HL-60 (cell line): ENCODE measurements at regions not wholly inside any gene's neighbourhood (a gene's known extent, or its start where the extent isn't known, plus 50 kb on each side); places are given as distances from the start of the nearest gene placed in this dataset.

ENCODE experiments used
- GABPA ChIP-seq: IDR thresholded peaks from 2 replicates; pipeline ENCODE4 v1.6.1; 2012; ENCODE audit warnings: low read depth
- POLR2AphosphoS5 ChIP-seq: IDR thresholded peaks from 2 replicates; pipeline ENCODE4 v1.6.1; 2012; ENCODE audit warnings: low read depth
- TF ChIP-seq, protein P1 (sequence below): IDR thresholded peaks from one replicate; pipeline ENCODE4 v1.5.1; 2011; ENCODE audit warnings: low read length, control low read depth, inconsistent platforms; ENCODE audit not compliant: insufficient read depth
- TF ChIP-seq, protein P2 (sequence below): IDR thresholded peaks from 2 replicates; pipeline ENCODE4 v1.6.1; 2012; ENCODE audit warnings: low read depth; ENCODE audit not compliant: insufficient replicate concordance

DNA sequence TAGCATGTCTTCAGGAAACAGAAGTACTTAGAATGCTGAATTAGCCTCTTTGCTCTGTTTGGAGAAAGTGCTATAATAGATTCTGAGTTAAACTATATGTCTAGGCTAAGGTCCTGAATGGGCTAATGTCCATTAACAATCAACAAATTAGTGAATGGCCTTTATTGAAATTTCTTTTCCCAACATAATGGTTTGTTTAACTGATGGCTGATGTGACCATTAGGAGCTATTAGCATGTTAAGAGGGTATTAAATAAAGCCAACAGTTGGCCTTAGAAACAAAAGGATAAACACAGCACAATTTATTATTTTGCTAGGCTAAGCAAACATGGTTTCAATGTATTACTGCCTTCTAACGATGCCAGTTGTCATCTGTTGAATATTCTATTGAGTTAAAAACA is 234.3 kb upstream of the HS3ST5 start:
- TF ChIP-seq, protein P1, sequence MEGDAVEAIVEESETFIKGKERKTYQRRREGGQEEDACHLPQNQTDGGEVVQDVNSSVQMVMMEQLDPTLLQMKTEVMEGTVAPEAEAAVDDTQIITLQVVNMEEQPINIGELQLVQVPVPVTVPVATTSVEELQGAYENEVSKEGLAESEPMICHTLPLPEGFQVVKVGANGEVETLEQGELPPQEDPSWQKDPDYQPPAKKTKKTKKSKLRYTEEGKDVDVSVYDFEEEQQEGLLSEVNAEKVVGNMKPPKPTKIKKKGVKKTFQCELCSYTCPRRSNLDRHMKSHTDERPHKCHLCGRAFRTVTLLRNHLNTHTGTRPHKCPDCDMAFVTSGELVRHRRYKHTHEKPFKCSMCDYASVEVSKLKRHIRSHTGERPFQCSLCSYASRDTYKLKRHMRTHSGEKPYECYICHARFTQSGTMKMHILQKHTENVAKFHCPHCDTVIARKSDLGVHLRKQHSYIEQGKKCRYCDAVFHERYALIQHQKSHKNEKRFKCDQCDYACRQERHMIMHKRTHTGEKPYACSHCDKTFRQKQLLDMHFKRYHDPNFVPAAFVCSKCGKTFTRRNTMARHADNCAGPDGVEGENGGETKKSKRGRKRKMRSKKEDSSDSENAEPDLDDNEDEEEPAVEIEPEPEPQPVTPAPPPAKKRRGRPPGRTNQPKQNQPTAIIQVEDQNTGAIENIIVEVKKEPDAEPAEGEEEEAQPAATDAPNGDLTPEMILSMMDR, result no peak
- TF ChIP-seq, protein P2, sequence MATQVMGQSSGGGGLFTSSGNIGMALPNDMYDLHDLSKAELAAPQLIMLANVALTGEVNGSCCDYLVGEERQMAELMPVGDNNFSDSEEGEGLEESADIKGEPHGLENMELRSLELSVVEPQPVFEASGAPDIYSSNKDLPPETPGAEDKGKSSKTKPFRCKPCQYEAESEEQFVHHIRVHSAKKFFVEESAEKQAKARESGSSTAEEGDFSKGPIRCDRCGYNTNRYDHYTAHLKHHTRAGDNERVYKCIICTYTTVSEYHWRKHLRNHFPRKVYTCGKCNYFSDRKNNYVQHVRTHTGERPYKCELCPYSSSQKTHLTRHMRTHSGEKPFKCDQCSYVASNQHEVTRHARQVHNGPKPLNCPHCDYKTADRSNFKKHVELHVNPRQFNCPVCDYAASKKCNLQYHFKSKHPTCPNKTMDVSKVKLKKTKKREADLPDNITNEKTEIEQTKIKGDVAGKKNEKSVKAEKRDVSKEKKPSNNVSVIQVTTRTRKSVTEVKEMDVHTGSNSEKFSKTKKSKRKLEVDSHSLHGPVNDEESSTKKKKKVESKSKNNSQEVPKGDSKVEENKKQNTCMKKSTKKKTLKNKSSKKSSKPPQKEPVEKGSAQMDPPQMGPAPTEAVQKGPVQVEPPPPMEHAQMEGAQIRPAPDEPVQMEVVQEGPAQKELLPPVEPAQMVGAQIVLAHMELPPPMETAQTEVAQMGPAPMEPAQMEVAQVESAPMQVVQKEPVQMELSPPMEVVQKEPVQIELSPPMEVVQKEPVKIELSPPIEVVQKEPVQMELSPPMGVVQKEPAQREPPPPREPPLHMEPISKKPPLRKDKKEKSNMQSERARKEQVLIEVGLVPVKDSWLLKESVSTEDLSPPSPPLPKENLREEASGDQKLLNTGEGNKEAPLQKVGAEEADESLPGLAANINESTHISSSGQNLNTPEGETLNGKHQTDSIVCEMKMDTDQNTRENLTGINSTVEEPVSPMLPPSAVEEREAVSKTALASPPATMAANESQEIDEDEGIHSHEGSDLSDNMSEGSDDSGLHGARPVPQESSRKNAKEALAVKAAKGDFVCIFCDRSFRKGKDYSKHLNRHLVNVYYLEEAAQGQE, result no peak
- no peak for TF ChIP-seq POLR2AphosphoS5
- no peak for TF ChIP-seq GABPA
